T-cell (primary cell): ENCODE measurements at regions not wholly inside any gene's neighbourhood (a gene's known extent, or its start where the extent isn't known, plus 50 kb on each side); places are given as distances from the start of the nearest gene placed in this dataset.

Source experiments
- ATAC-seq, 4 experiments: fragments of 200-7000 bp in 3 of 4; fragments of 150-1000 bp in 1 of 4; cut with Tn5 transposase; replicated peaks in 1 of 4; 1 replicate in 3 of 4; 2 replicates in 1 of 4; pipeline ENCODE4 v1.10.0; 2021; ENCODE audit warnings: moderate library complexity in 3 of 4, mild to moderate bottlenecking in 2 of 4, moderate number of reproducible peaks in 1 of 4
- CTCF ChIA-PET, 2 donors: fragments of 300-600 bp; sonication (Branson Sonifier 250); formaldehyde crosslinking; loops; one replicate each; lab custom pipeline; 2022; ENCODE audit warnings: antibody characterized with exemption in 2 of 2; lab: Charles Lee
- POLR2A ChIA-PET, 2 donors: fragments of 300-600 bp; sonication (Branson Sonifier 250); formaldehyde crosslinking; loops; one replicate each; lab custom pipeline; 2022; ENCODE audit warnings: antibody characterized with exemption in 2 of 2; lab: Charles Lee
- DNase-seq, 35 experiments: peaks; one replicate each; pipeline versions ENCODE4 v3.0.0 to v3.0.0-alpha.2; 2013 to 2023
- H3K27ac ChIP-seq: one replicate; pipeline ENCODE4 v1.5.1; 2013; ENCODE audit warnings: low read length
- H3K27me3 ChIP-seq, 2 experiments: replicated peaks in 1 of 2; 1 replicate in 1 of 2; 2 replicates in 1 of 2; pipeline versions ENCODE4 v1.6.1 to v1.7.0; 2013; ENCODE audit warnings: low read length in 1 of 2, mixed read lengths in 1 of 2; ENCODE audit not compliant: control insufficient read depth in 2 of 2, insufficient read depth in 2 of 2; ENCODE audit errors: extremely low read depth in 1 of 2
- H3K36me3 ChIP-seq, 2 donors: 1 replicate in 1 of 2; 2 replicates in 1 of 2; pipeline versions ENCODE4 v1.6.1 to v1.7.0; 2013; ENCODE audit warnings: low read length in 1 of 2; ENCODE audit not compliant: control insufficient read depth in 2 of 2, insufficient read depth in 1 of 2; ENCODE audit errors: extremely low read depth in 1 of 2
- H3K4me1 ChIP-seq, 2 experiments: 1 replicate in 1 of 2; 2 replicates in 1 of 2; pipeline versions ENCODE4 v1.6.1 to v1.7.0; 2013; ENCODE audit warnings: low read length in 2 of 2, mixed read lengths in 1 of 2; ENCODE audit not compliant: insufficient read depth in 2 of 2, control insufficient read depth in 1 of 2; ENCODE audit errors: extremely low read depth in 1 of 2
- H3K4me3 ChIP-seq, 2 donors: 1 replicate in 1 of 2; 2 replicates in 1 of 2; pipeline versions ENCODE4 v1.5.1 to v1.7.0; 2013; ENCODE audit warnings: mild to moderate bottlenecking in 2 of 2, low read length in 1 of 2, moderate library complexity in 1 of 2; ENCODE audit not compliant: control insufficient read depth in 1 of 2; ENCODE audit errors: extremely low read depth in 1 of 2
- H3K9me3 ChIP-seq: 2 replicates; pipeline ENCODE4 v1.7.0; 2013
- H3K27ac Mint-ChIP-seq, 2 donors: one replicate each; pipeline ENCODE4 v1.8.0; 2020 to 2021; ENCODE audit warnings: mild to moderate bottlenecking in 2 of 2, mixed read lengths in 2 of 2
- H3K27me3 Mint-ChIP-seq, 2 donors: one replicate each; pipeline ENCODE4 v1.8.0; 2021 to 2022; ENCODE audit warnings: mixed read lengths in 2 of 2
- H3K36me3 Mint-ChIP-seq: one replicate; pipeline ENCODE4 v1.8.0; 2021; ENCODE audit warnings: mixed read lengths
- H3K4me1 Mint-ChIP-seq, 3 donors: one replicate each; pipeline ENCODE4 v1.8.0; 2020 to 2022; ENCODE audit warnings: mixed read lengths in 3 of 3, mild to moderate bottlenecking in 1 of 3
- H3K4me3 Mint-ChIP-seq, 3 donors: one replicate each; pipeline ENCODE4 v1.8.0; 2020 to 2022; ENCODE audit warnings: mild to moderate bottlenecking in 3 of 3, mixed read lengths in 3 of 3, moderate library complexity in 3 of 3
- H3K9me3 Mint-ChIP-seq, 3 donors: one replicate each; pipeline ENCODE4 v1.8.0; 2020 to 2022; ENCODE audit warnings: mixed read lengths in 3 of 3
- WGBS: methylation state at CpG from one replicate; pipeline ENCODE4 v1.1.5; 2013; ENCODE audit warnings: missing lambda C conversion rate; ENCODE audit not compliant: insufficient coverage; 5-methylcytosine and 5-hydroxymethylcytosine counted together

DNA sequence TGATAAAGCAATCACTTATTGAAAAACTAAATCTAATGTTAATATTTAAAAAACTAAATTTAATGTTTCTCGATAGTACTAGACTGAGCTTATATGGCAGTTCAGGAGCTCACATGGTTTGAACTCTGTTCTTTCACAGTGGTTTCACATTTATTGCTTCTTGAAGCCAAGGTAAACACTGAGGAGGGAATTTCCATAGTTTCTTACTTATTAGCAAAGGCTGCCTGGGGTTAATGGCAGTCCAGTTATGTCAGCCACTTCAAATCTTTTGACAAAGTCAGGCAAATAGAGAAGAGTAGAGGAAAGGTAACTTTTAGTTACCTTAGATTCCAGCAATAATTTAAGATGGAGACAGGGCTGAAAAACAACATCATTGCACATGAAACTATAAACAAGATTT lies 831.5 kb downstream of the ROBO2 start:
- Histone ChIP-seq H3K36me3 (no peaks in the 10 kb centered on the region), H3K4me3 (no peak overlapping the region), H3K9me3 (peaks cover 2% of the 10 kb centered on the region), H3K27ac (no peak overlapping the region), H3K4me1 (no peaks in the 10 kb centered on the region), H3K27me3 (no peaks in the 10 kb centered on the region)
- WGBS, result no CpG with 5 or more reads among the region's 1 CpG
- CTCF ChIA-PET, result no interaction called here
- POLR2A ChIA-PET, result no interaction called here
- H3K9me3 Mint-ChIP-seq, result peaks cover 25 to 38% (median 29%) of the 10 kb centered on the region in 3 donors
- no peaks in the 10 kb centered on the region for H3K27me3 Mint-ChIP-seq
- no peak overlapping the region for H3K4me3 Mint-ChIP-seq
- H3K36me3 Mint-ChIP-seq, result no peaks in the 10 kb centered on the region
- H3K27ac Mint-ChIP-seq, result no peak overlapping the region
- ATAC-seq (no peak), DNase-seq (no peak)
- H3K4me1 Mint-ChIP-seq, result no peaks in the 10 kb centered on the region

GRCh38 chr3:77873598-77873997 lies 833.7 kb downstream of the ROBO2 start:
- Mint-ChIP-seq H3K4me3 (no peak overlapping the region), H3K9me3 (peaks cover 31 to 48% (median 33%) of the 10 kb centered on the region in 3 donors), H3K4me1 (no peaks in the 10 kb centered on the region), H3K27me3 (no peaks in the 10 kb centered on the region), H3K27ac (no peak overlapping the region), H3K36me3 (no peaks in the 10 kb centered on the region)
- ChIA-PET CTCF (no interaction called here), POLR2A (no interaction called here)
- whole genome bisulfite sequencing, result 93% methylated on average over 2 of the region's 4 CpGs
- no peak overlapping the region for H3K4me3 ChIP-seq
- no peaks in the 10 kb centered on the region for H3K4me1 ChIP-seq
- ATAC-seq (no peak), DNase-seq (no peak)
- H3K36me3 ChIP-seq, result no peaks in the 10 kb centered on the region
- no peaks in the 10 kb centered on the region for H3K27me3 ChIP-seq
- H3K9me3 ChIP-seq, result peaks cover 2% of the 10 kb centered on the region
- H3K27ac ChIP-seq, result no peak overlapping the region

DNA sequence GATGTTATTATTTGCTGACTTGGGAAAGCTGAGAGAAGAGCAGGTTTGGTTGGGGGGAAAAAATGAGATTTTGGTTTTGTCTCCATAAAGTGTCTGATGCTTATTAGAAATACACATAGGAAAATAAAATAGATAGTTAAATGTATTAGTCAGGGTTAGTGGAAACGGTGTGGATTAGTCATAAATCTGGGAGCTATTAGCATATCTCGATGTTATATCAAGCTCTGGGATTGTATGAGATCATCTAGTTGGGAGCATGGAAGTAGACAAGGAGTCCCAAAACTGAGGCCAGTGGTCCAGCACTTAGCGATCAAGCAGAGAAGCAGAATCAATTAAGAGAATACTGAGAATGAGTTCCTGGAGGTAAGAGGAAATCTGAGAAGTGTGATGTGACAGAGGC lies 845.5 kb downstream of the ROBO2 start:
- H3K4me1 ChIP-seq, result no peaks in the 10 kb centered on the region
- H3K27ac Mint-ChIP-seq, result no peak overlapping the region
- H3K27ac ChIP-seq, result no peak overlapping the region
- H3K36me3 Mint-ChIP-seq, result no peaks in the 10 kb centered on the region
- DNase-seq (no peak), ATAC-seq (no peak)
- H3K27me3 ChIP-seq, result no peaks in the 10 kb centered on the region
- ChIA-PET POLR2A (no interaction called here), CTCF (no interaction called here)
- H3K36me3 ChIP-seq, result no peaks in the 10 kb centered on the region
- WGBS, result 79% methylated on average over 3 of the region's 3 CpGs
- no peak overlapping the region for H3K4me3 ChIP-seq
- no peaks in the 10 kb centered on the region for H3K27me3 Mint-ChIP-seq
- peaks cover 10 to 18% (median 11%) of the 10 kb centered on the region in 3 donors for H3K9me3 Mint-ChIP-seq
- no peaks in the 10 kb centered on the region for H3K9me3 ChIP-seq
- H3K4me3 Mint-ChIP-seq, result no peak overlapping the region
- H3K4me1 Mint-ChIP-seq, result no peaks in the 10 kb centered on the region

- DNase-seq, result no peak
- Mint-ChIP-seq H3K4me3 (no peak overlapping the region), H3K9me3 (peaks cover 4 to 15% (median 10%) of the 10 kb centered on the region in 3 donors), H3K27me3 (no peaks in the 10 kb centered on the region), H3K36me3 (no peaks in the 10 kb centered on the region), H3K27ac (no peak overlapping the region), H3K4me1 (no peaks in the 10 kb centered on the region)
- Histone ChIP-seq H3K27ac (no peak overlapping the region), H3K27me3 (no peaks in the 10 kb centered on the region), H3K9me3 (no peaks in the 10 kb centered on the region), H3K4me1 (no peaks in the 10 kb centered on the region), H3K4me3 (no peak overlapping the region), H3K36me3 (no peaks in the 10 kb centered on the region)
- no CpG with 5 or more reads among the region's 3 CpGs for WGBS
- CTCF ChIA-PET, result no interaction called here
- POLR2A ChIA-PET, result no interaction called here
- ATAC-seq, result no peak
These were observed 847.7 kb downstream of the ROBO2 start for GRCh38 chr3:77887611-77888010.

GRCh38 chr3:77889616-77890015 lies 849.7 kb downstream of the ROBO2 start:
- no peaks in the 10 kb centered on the region for H3K27me3 Mint-ChIP-seq
- no peaks in the 10 kb centered on the region for H3K36me3 ChIP-seq
- H3K27me3 ChIP-seq, result no peaks in the 10 kb centered on the region
- no peaks in the 10 kb centered on the region for H3K9me3 ChIP-seq
- POLR2A ChIA-PET, result no interaction called here
- H3K4me1 Mint-ChIP-seq, result no peaks in the 10 kb centered on the region
- H3K27ac ChIP-seq, result no peak overlapping the region
- peaks cover 4 to 23% (median 15%) of the 10 kb centered on the region in 3 donors for H3K9me3 Mint-ChIP-seq
- no peak overlapping the region for H3K27ac Mint-ChIP-seq
- H3K36me3 Mint-ChIP-seq, result no peaks in the 10 kb centered on the region
- H3K4me1 ChIP-seq, result no peaks in the 10 kb centered on the region
- CTCF ChIA-PET, result no interaction called here
- no peak overlapping the region for H3K4me3 Mint-ChIP-seq
- no peak overlapping the region for H3K4me3 ChIP-seq
- whole genome bisulfite sequencing, result no CpG with 5 or more reads among the region's 3 CpGs
- DNase-seq, result no peak
- no peak for ATAC-seq

- Mint-ChIP-seq H3K9me3 (peaks cover 23 to 31% (median 25%) of the 10 kb centered on the region in 3 donors), H3K36me3 (no peaks in the 10 kb centered on the region), H3K4me3 (no peak overlapping the region), H3K27ac (no peak overlapping the region), H3K27me3 (no peaks in the 10 kb centered on the region), H3K4me1 (no peaks in the 10 kb centered on the region)
- Histone ChIP-seq H3K9me3 (no peaks in the 10 kb centered on the region), H3K4me1 (no peaks in the 10 kb centered on the region), H3K27ac (no peak overlapping the region), H3K4me3 (no peak overlapping the region), H3K36me3 (no peaks in the 10 kb centered on the region), H3K27me3 (no peaks in the 10 kb centered on the region)
- ChIA-PET POLR2A (no interaction called here), CTCF (no interaction called here)
- WGBS, result no CpG with 5 or more reads among the region's 1 CpG
- no peak for ATAC-seq
- no peak for DNase-seq
These were observed 858.7 kb downstream of the ROBO2 start for GRCh38 chr3:77898621-77899020.

- POLR2A ChIA-PET, result no interaction called here
- DNase-seq, result no peak
- no peak for ATAC-seq
- Mint-ChIP-seq H3K27ac (no peak overlapping the region), H3K4me1 (no peaks in the 10 kb centered on the region), H3K4me3 (no peak overlapping the region), H3K9me3 (peaks cover 21 to 28% (median 23%) of the 10 kb centered on the region in 3 donors), H3K36me3 (no peaks in the 10 kb centered on the region), H3K27me3 (no peaks in the 10 kb centered on the region)
- Histone ChIP-seq H3K4me3 (no peak overlapping the region), H3K9me3 (no peaks in the 10 kb centered on the region), H3K27me3 (no peaks in the 10 kb centered on the region), H3K27ac (no peak overlapping the region), H3K4me1 (no peaks in the 10 kb centered on the region), H3K36me3 (no peaks in the 10 kb centered on the region)
- CTCF ChIA-PET, result no interaction called here
- no CpG with 5 or more reads among the region's 1 CpG for WGBS
These were observed 862.8 kb downstream of the ROBO2 start for GRCh38 chr3:77902675-77903074.
